ENCODE measurements at regions not wholly inside any gene's neighbourhood (a gene's known extent, or its start where the extent isn't known, plus 50 kb on each side); places are given as distances from the start of the nearest gene placed in this dataset.

- TF ChIP-seq CTCF (IDR thresholded peaks at IDR 0.05) (no peak), EZH2phosphoT487 (IDR thresholded peaks at IDR 0.05) (no peak)
Measured at GRCh38 chr2:224211791-224212190, 172.7 kb upstream of the SERPINE2 start.
